ENCODE measurements at regions not wholly inside any gene's neighbourhood (a gene's known extent, or its start where the extent isn't known, plus 50 kb on each side); places are given as distances from the start of the nearest gene placed in this dataset.

- no peak for TF ChIP-seq CTCF (IDR thresholded peaks at IDR 0.05)
- TF ChIP-seq POLR2A (IDR thresholded peaks at IDR 0.05; ENCODE audit: low read depth), result no peak
- TF ChIP-seq POLR2AphosphoS5 (IDR thresholded peaks at IDR 0.05), result no peak
- TF ChIP-seq EP300 (IDR thresholded peaks at IDR 0.05), result no peak
These were observed 1463.4 kb upstream of the PCDH20 start for GRCh38 chr13:62879071-62879470.

All from esophagus muscularis mucosa (tissue), 4 donors.